ENCODE measurements at regions not wholly inside any gene's neighbourhood (a gene's known extent, or its start where the extent isn't known, plus 50 kb on each side); places are given as distances from the start of the nearest gene placed in this dataset.

DNA sequence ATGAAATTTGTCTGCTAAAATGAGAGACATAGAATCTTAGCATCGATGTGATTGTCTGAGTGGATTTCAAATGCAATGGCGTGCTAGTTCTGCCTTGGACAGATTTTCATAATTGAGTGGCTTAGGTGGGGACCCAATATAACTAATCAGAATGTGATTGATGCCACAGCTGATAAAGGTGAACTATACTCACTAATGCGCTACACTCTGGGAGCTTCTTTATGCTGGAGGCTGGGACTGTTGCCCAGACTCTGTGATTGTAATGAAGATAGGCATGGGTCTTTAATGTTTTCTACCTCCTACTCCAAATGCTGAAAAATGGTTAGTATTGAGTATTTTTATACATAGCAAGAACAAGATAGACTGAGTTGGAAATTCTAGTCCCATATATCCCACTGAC is 339.5 kb upstream of the SLC39A10 start:
- TF ChIP-seq, protein P1, sequence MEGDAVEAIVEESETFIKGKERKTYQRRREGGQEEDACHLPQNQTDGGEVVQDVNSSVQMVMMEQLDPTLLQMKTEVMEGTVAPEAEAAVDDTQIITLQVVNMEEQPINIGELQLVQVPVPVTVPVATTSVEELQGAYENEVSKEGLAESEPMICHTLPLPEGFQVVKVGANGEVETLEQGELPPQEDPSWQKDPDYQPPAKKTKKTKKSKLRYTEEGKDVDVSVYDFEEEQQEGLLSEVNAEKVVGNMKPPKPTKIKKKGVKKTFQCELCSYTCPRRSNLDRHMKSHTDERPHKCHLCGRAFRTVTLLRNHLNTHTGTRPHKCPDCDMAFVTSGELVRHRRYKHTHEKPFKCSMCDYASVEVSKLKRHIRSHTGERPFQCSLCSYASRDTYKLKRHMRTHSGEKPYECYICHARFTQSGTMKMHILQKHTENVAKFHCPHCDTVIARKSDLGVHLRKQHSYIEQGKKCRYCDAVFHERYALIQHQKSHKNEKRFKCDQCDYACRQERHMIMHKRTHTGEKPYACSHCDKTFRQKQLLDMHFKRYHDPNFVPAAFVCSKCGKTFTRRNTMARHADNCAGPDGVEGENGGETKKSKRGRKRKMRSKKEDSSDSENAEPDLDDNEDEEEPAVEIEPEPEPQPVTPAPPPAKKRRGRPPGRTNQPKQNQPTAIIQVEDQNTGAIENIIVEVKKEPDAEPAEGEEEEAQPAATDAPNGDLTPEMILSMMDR (IDR thresholded peaks at IDR 0.05) = no peak
- TF ChIP-seq POLR2A (IDR thresholded peaks at IDR 0.05) = no peak

Data from breast epithelium (tissue), 3 donors.